Right kidney (tissue), 1 donor: ENCODE measurements at regions not wholly inside any gene's neighbourhood (a gene's known extent, or its start where the extent isn't known, plus 50 kb on each side); places are given as distances from the start of the nearest gene placed in this dataset.
"Not testable (repeated sequence)": the region's sequence is repeated elsewhere in the genome, so short reads cannot be mapped to it uniquely, and the experiment has no call there.

Experiments used
- DNase-seq: peaks from one replicate; pipeline ENCODE4 v3.0.0-alpha.2; 2016

DNA sequence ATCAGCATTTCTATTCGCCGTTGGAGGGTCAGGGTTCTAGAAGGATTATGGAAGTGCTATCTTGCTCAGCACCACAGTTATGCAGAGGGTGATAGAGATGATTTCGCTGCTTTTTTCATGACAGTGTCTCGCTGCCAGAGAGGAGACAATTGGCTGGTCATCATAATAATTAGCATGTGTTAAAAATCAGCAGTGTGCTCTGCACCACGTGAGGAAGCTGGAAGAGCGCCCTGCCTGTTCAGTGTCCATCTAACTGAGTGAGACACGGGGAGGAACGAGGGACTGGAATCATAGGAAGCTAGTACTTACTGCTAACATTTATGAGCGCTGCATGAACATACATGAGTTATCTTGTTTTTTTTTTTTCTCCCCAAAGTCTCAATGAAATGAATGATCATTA, 116.2 kb upstream of the PLAAT1 start:
- no peak for DNase-seq

DNA sequence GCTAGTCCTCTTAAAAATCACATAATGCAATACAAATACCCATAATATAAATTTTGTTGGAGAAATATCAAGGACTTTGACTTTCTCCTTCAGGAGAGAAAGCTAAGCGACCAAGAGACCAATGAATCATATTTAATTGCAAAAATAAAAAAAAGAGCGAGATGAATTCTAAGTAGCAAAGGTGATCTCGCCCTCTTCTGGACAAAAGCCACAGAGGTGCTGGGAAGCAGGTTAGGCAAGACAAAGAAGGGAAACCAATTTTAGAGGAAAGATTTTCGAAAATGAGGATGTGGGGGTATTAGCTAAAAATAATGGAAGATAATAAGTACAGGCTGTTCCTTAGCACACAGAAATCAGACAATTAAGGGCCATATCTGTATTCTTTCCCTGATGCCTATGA, 111.4 kb upstream of the PLAAT1 start:
- DNase-seq: no peak

DNA sequence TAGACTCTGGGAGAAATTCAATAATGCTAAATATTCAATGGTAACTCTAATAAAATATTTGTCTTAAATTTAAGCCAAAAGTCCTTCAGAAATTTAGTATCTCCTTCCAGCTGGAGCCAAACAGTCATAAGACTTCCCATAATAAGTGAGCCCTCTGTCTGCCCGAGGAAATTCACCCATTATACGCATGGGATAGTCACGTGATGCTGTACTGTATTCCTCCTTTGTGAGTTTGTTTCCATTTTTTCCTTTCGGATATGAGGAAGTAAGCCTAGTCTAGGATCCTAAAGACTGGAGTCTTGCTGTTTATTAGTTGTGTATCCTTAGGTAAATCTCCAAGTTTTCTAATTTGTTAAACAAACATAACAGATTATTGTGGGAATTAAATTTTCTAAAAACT, 110.4 kb upstream of the PLAAT1 start:
- no peak for DNase-seq

DNA sequence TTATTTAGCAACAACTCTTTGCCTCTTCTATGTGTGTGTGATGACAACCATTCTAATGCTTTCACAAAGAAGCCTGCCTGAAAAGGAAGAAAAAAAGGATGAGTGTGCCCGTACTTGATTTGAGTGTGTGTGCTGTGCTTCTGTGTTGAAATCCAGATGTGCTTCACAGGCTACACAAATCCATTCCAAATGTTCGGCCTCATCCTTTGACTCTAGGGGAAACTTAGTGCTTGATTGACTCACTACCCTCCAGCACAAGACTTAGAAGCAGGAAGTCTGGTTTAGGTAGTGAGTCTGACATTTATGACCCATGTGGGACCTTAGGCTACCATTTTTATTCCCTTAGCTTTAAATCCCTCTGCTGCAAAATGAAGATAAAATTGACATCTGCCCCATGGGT, 108.8 kb upstream of the PLAAT1 start:
- no peak for DNase-seq

DNA sequence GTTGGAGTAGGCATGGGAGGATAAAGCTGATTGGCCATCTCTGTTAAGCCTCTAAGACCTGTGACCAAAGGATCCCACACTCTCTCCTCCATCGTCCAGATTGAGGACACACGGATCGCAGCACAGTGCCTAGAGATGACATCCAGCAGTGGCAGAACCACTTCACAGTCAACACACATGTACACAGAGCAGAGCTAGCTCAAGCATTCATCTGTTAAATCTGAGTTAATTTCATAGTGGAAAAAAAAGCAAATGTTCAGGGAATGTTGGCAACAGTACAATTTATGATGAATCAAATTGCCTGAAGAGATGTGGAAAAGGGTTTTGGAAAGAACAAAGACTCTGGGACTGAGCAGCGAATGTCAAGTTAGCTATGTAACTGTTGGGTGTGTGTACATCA, 108.1 kb upstream of the PLAAT1 start:
- no peak for DNase-seq

DNA sequence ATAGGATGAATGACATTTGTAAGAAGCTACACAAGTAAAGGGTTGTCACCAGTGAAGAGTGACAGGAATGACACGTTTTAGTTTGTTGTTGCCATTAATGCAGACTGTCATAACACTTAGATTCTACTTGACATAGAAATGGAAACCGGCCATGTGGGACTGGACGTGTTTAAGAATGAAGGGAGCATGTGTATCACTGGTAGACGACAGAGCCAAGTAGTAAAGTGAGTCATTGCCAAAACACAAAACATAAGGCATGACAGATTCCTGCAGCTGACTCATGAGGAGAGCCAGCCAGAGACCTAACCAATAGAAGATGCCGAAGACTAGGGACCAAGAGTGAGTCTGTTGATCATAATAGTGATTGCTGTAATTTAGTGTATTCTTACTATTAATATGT, 106.2 kb upstream of the PLAAT1 start:
- DNase-seq: no peak

DNA sequence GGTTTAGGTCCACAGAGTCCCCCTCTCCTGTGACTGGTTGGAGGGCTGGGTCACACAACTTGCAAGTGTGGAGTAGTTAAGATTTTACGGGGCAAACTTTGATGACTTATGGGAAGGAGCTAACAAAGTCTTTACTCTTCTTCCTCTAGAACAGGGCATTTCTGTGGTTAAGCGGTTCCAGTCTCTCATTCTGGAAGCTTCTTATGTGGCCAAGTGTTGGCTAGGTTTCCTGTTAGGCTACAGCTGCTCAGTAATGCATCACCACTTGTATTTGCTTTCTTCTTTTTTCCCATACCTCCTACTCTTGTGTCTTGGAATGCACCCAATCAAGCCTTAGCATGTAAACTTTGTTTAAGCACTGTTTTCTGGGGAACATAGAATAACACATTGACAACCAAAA, 100.6 kb upstream of the PLAAT1 start:
- no peak for DNase-seq

DNA sequence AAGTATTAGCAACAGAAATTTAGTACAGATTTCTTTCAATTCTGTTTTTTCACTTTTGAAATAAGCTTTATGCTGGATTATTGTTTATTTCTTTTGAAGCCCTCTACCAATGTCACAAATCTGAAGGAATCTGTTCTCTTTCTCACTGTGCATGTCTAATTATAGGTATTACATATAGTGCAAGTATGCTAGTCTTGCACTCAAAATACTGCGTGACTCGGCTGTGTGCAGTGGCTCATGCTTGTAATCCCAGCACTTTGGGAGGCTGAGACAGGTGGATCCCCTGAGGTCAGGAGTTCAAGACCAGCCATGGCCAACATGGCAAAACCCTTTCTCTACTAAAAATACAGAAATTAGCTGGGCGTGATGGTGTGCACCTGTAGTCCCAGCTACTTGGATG, 95.8 kb upstream of the PLAAT1 start:
- no peak for DNase-seq

DNA sequence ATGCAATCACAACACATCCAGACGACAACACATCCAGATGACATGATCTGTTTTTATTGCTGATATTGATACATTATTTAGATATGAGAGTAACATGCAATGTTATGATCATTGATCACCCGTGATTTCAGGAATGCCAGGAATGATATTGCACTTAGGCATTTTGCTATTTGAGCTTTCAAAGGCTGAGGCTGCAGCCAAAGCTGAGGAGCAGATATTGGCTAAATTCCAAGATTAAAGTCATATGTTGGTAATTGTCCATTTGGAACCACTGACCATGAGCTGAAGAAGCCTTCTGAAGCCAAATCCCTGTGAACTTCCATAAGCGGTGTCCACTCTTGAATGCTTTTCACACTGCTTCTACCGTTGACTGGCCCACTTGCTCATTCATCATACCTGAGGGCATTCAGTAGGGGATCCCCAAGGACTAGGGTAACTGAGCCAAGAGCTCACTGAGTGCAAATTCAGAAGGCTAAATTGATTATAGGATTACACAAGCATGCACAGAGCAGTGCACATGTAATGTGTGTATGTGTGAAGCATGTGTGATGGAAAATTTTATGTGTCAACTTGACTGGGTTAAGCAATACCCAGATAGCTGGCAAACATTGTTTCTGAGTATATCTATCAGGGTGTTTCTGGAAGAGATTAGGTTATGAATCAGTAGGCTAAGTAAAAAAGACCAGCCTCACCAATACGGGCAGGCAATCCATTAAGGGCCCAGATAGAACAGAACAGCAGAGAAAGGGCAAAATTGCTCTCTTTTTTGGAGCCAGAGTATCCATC, 92.1 kb upstream of the PLAAT1 start:
- no peak for DNase-seq

DNA sequence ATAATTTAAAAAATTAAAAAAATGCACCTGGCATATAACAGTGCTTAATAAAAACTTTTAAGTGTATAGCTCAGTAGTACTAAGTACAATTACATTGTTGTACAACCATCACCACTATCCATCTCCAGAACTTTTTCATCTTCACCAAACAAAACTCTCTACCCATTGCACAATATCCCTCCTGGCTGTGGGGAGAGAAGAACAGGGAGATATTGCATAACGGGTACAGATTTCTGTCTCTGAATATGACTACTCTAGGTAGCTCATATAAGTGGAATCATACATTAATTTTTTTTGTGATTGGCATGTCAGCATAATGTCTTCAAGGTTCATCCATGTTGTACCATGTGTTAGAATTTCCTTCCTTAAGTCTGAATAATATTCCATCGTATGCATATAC, 91.0 kb upstream of the PLAAT1 start:
- no peak for DNase-seq

DNA sequence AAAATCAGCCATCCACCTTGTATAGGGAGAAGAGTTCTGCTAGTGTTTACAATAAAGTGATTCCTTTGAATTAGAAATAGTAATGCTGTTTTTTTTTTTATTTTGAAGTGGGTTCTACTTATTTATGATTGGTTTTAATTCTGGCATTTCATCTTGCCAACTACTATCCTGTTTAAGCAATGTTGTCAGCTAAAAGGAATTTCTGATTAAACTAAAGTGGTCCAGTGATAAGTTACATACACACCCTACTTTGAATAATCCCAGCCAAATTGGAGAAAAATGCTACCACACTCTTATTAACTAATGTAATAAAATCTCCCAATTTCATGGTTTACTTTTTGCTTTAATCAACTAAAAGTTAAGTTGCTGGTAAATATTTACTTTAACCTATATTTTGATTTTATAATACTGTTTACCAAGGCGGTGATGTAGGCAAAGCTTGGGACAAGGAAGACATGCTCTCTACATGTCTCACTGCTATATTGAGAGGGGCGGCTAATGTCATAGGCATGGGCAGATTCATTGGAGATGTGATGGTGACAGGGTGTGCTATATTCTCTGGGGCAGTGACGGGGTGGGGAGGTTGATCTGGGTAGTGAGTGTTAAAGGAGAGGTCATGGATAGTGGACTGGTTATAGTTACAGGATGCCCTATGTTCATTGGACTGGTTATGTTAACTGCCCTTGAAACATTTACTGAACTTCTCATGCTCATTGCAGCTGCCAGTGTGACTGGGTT, 85.8 kb upstream of the PLAAT1 start:
- DNase-seq: not testable (repeated sequence)

DNA sequence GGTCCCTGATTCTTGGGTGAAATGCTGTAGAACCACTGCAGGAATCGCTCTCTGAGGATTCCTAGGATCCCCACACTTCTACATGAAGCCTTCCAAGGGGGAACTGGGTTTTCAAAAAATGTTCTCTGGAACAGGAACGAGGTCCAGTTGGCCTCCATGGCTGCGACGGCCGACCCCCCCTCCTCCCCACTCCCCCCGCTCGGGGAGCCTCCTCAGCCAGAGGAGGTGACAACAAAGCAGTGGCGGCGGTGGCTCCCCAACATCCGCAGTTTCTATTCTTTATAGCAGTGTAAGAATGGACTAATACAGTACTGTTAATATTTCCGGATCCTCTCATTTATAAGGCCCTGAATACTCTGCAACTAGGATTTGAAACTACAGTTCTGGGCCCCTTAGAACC, 84.0 kb upstream of the PLAAT1 start:
- DNase-seq: no peak

DNA sequence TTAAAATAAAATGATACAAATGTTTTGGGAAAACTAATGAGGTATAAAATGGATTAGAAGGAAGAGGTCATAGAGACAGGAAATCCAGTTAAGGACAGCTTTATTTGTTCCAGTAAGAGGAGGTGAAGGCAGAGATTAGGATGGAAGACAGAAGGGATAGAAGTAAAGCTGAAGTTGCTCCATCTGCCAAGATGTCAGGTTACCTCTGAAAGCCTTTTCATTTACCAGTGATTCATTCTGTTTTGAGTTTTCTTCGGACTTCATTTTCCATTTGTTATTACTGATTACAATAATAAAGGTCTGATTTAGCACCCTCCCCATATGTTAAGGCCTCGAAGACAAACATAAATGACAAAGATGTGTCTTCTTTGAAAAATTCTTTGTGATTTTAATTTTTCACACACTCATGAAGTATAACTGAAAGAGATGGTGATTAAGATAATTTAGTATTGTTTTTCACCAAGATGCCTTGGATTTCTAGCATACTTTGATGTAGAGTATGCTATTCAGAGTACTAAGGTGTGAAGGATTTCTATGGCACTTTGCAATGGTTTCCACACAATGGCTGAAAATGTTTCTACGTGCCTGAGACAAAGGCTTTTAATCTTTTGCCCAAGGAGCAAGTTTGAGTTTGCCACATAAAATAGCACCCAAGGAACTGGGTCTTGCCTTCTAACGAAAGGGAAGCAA, 75.4 kb upstream of the PLAAT1 start:
- no peak for DNase-seq

DNA sequence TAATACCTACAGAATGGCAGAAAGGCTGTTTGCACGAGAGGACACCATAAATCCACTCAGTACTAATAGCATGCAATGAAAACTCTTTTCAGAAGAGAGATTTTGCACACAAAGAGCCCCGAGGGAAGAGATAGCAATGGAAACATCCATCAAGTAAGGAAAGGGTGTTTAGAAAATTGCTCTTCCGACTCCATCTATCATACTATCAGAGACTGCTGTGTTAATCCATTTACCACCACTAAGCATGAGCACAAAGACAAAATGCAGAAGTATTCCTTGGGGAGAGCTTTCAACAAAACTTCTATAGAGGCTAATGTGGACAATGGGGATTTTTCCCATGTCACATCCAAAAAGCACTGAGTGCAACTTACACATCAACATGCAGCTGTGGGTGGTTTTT, 72.1 kb upstream of the PLAAT1 start:
- no peak for DNase-seq

DNA sequence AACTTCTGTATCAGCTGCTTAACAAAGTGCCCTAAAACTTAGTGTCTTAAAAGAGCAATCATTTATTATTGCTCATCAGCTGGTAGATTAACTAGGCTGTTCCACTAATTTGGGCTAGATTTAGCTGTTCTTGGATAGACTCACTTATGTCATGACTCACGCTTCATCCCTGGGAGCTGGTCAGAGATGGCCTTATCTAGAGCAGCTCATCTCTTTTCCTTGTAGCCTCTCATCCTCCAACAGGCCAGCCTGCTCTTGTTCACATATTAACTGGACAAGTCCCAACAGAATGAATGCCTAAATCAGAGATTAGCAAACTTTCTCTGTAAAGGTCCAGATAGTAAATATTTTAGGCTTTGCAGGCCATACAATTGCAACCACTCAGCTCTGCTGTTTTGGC, 66.9 kb upstream of the PLAAT1 start:
- DNase-seq: no peak

DNA sequence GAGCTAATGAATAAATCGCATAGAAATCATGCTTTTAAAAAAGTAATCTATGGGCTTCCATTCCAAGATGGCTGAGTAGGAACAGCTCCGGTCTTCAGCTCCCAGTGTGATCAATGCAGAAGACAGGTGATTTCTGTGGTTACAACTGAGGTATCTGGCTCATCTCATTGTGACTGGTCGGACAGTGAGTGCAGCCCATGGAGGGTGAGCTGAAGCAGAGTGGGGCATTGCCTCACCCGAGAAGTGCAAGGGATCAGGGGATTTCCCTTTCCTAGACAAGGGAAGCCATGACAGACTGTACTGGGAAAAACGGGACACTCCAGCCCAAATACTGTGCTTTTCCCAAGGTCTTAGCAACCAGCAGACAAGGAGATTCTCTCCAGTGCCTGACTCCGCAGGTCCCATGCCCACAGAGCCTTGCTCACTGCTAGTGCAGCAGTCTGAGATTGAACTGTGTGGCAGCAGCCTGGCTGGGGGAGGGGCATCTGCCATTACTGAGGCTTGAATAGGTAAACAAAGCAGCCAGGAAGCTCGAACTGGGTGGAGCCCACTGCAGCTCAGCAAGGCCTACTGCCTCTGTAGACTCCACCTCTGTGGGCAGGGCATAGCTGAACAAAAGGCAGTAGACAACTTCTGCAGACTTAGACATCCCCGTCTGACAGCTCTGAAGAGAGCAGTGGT, 61.5 kb upstream of the PLAAT1 start:
- not testable (repeated sequence) for DNase-seq

DNA sequence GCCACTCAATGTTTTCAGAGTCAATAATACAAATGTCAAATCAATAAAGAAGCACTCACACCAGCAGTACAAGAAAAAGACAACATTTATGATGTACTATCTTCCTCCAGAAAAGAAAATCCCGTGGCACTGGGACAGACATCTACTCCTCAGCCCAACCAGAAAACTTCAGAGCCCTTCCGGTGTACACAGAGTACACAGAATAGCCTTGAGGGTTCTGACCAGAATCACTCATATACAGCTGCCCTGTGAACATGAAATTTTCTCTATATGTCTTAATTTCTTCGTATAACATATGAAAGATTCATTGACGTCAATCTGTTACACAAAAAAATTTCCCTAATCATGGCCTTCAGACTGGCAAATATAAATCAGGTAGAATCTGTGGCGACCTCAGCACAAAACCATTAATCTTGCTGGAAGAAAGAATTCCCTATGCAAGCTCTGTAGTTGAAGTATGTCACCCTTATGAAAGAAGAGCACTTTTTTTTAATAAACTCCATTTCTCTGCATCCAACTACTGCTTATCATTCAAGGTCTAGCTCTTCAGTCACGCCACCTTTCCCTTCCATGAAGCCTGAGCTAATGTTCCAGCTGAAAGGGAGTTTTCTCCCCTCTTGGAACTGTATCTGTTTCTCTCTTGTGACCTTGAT, 53.8 kb upstream of the PLAAT1 start:
- no peak for DNase-seq

DNA sequence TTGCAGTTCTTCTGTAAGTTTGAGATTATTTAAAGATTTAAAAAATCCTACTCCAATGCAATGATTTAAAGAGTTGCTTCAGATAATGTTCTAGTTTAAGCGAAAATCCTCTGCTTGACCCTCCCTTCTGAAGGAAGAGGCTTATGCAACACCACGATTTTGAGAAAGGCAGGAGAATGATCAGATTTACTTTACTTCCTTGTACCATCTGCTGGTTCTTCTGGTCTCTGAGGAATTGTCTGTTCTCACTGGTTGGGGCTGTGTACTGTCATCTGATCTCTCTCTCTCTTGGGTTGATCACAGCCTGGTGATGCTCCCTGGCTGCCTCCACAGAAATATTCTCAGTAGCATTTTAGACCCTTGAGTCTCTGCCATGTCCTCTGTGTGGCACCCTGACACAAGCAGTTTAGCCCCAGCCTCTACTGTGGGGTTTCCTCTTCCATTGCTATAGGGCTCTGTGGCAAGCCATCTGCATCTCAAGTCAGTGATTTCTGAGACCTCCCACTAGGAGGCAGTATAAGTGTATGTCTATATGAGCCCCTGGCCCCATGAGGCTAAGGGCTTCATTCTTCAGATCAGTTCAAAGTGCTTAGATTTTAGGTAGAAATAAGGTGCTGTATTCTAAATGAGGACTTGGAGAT, 50.8 kb upstream of the PLAAT1 start:
- DNase-seq: no peak
